K562 (cell line): ENCODE measurements at regions not wholly inside any gene's neighbourhood (a gene's known extent, or its start where the extent isn't known, plus 50 kb on each side); places are given as distances from the start of the nearest gene placed in this dataset.

Source experiments
- ATAC-seq: fragments of 200-7000 bp; cut with Tn5 transposase; 3 replicates; pipeline ENCODE4 v1.9.1; 2020; ENCODE audit warnings: moderate library complexity
- BruUV-seq: library from RNA; stranded (reverse); fragments of 400-500 nt; replicated peaks from 2 replicates; lab custom pipeline; 2021; lab: Mats Ljungman, UMichigan
- CTCF ChIA-PET: fragments of 300-600 bp; formaldehyde crosslinking; extraction: SDS; loops from one replicate; lab custom pipeline; 2021; ENCODE audit warnings: low intra/inter-chr PET ratio; lab: Yijun Ruan, JAX
- POLR2A ChIA-PET: fragments of 300-600, 350-650 bp; sonication (Branson Sonifier 250); formaldehyde crosslinking; extraction: SDS; loops from one replicate; lab custom pipeline; 2021; ENCODE audit warnings: antibody characterized with exemption, inconsistent platforms; lab: Yijun Ruan, JAX
- DNase-seq, 4 experiments: peaks; one replicate each; pipeline versions ENCODE4 v3.0.0 to v3.0.0-alpha.2; 2011 to 2018; ENCODE audit warnings: low spot score in 3 of 4, mixed read lengths in 3 of 4; ENCODE audit errors: extremely low read depth in 1 of 4
- FAIRE-seq: peaks from 2 replicates; lab custom pipeline; 2011; peaks lifted over from hg19 to GRCh38; lab: Jason Lieb, UNC
- H2AFZ ChIP-seq: 2 replicates; pipeline ENCODE4 v1.6.0; 2011; ENCODE audit warnings: low read depth, low read length, control low read depth, inconsistent platforms
- H3K27ac ChIP-seq: fragments of 200-600 bp; 3 replicates; pipeline ENCODE4 v1.8.0; 2011; ENCODE audit warnings: low read depth, mild to moderate bottlenecking, control low read depth, inconsistent platforms, low read length, moderate library complexity, mixed read lengths; ENCODE audit errors: extremely low read depth
- H3K27me3 ChIP-seq, 2 experiments: fragments of 300-600 bp in 1 of 2; 2 replicates in 1 of 2; 3 replicates in 1 of 2; pipeline versions ENCODE4 v1.6.0 to v1.8.0; 2011; ENCODE audit warnings: inconsistent platforms in 2 of 2, low read length in 2 of 2, mild to moderate bottlenecking in 1 of 2, mixed read lengths in 1 of 2, moderate library complexity in 1 of 2; ENCODE audit not compliant: control insufficient read depth in 2 of 2, insufficient read depth in 2 of 2
- H3K36me3 ChIP-seq: fragments of 300-600 bp; 3 replicates; pipeline ENCODE4 v1.8.0; 2011; ENCODE audit warnings: mild to moderate bottlenecking, low read length, inconsistent platforms; ENCODE audit not compliant: control insufficient read depth, insufficient read depth
- H3K4me1 ChIP-seq, 2 experiments: fragments of 200-600 bp in 1 of 2; replicated peaks in 1 of 2; 2 replicates in 1 of 2; 3 replicates in 1 of 2; pipeline versions ENCODE4 v1.5.1 to v1.8.0; 2011; ENCODE audit warnings: inconsistent platforms in 2 of 2, low read length in 2 of 2, mild to moderate bottlenecking in 1 of 2, mixed read lengths in 1 of 2, moderate library complexity in 1 of 2; ENCODE audit not compliant: control insufficient read depth in 2 of 2, insufficient read depth in 2 of 2
- H3K4me2 ChIP-seq: 2 replicates; pipeline ENCODE4 v1.6.1; 2011; ENCODE audit warnings: low read length, control low read depth, inconsistent platforms, mixed read lengths; ENCODE audit not compliant: insufficient read depth
- H3K4me3 ChIP-seq: fragments of 200-600 bp; sonication (generic), shearing (Covaris generic); 2 replicates; pipeline ENCODE4 v1.5.1; 2016; ENCODE audit warnings: control low read depth, inconsistent platforms
- H3K79me2 ChIP-seq: fragments of 200-600 bp; 3 replicates; pipeline ENCODE4 v1.8.0; 2011; ENCODE audit warnings: low read length, inconsistent platforms; ENCODE audit not compliant: control insufficient read depth, insufficient read depth
- H3K9ac ChIP-seq, 2 experiments: 2 replicates each; pipeline versions ENCODE4 v1.6.0 to v1.6.1; 2011; ENCODE audit warnings: low read depth in 2 of 2, low read length in 2 of 2, control low read depth in 1 of 2, inconsistent platforms in 1 of 2, mild to moderate bottlenecking in 1 of 2, mixed read lengths in 1 of 2; ENCODE audit not compliant: insufficient read depth in 1 of 2
- H3K9me1 ChIP-seq: one replicate; pipeline ENCODE4 v1.6.0; 2011; ENCODE audit warnings: inconsistent platforms, mild to moderate bottlenecking, low read length, moderate library complexity; ENCODE audit not compliant: control insufficient read depth, insufficient read depth
- H3K9me3 ChIP-seq: replicated peaks from 2 replicates; pipeline ENCODE4 v1.5.1; 2011; ENCODE audit warnings: low read depth, low read length, inconsistent platforms; ENCODE audit not compliant: control insufficient read depth, insufficient read depth
- H4K20me1 ChIP-seq: replicated peaks from 2 replicates; pipeline ENCODE4 v1.6.1; 2011; ENCODE audit warnings: low read length, inconsistent platforms, mixed read lengths; ENCODE audit not compliant: control insufficient read depth, insufficient read depth
- C11orf30 ChIP-seq: fragments of 450-650 bp; IDR thresholded peaks from 2 replicates; pipeline ENCODE4 v1.6.1; 2016; ENCODE audit warnings: low read depth, mild to moderate bottlenecking
- ETV1 ChIP-seq: fragments of 450-650 bp; conservative IDR thresholded peaks from 2 replicates; pipeline ENCODE4 v1.6.1; 2016; ENCODE audit warnings: missing genetic modification characterization, control low read depth, low read depth, missing compliant biosample characterization
- GATAD2B ChIP-seq: fragments of 450-650 bp; IDR thresholded peaks from 2 replicates; pipeline ENCODE4 v1.6.1; 2017; ENCODE audit warnings: mild to moderate bottlenecking, borderline replicate concordance
- HEY1 ChIP-seq: fragments of 250-450 bp; sonication (Bioruptor Pico); IDR thresholded peaks from 2 replicates; pipeline ENCODE4 v1.5.0; 2020; ENCODE audit warnings: mild to moderate bottlenecking, moderate library complexity, borderline replicate concordance
- HNRNPLL ChIP-seq: fragments of 200-400 bp; formaldehyde crosslinking; IDR thresholded peaks from 2 replicates; pipeline ENCODE4 v1.6.1; 2017; ENCODE audit warnings: low read length, low read depth, mild to moderate bottlenecking; ENCODE audit not compliant: poor library complexity, severe bottlenecking
- KAT7 ChIP-seq: sonication (generic); formaldehyde crosslinking; IDR thresholded peaks from 2 replicates; pipeline ENCODE4 v1.8.0; 2022; ENCODE audit warnings: missing genetic modification reagents, mild to moderate bottlenecking, borderline replicate concordance
- KLF6 ChIP-seq: fragments of 250-450 bp; sonication (Bioruptor Pico); IDR thresholded peaks from 2 replicates; pipeline ENCODE4 v1.4.0; 2020; ENCODE audit warnings: mild to moderate bottlenecking, moderate library complexity, borderline replicate concordance
- MCM3 ChIP-seq: fragments of 450-650 bp; IDR thresholded peaks from 2 replicates; pipeline ENCODE4 v1.6.1; 2016
- MEIS2 ChIP-seq: fragments of 450-650 bp; IDR thresholded peaks from 2 replicates; pipeline ENCODE4 v1.6.1; 2014; ENCODE audit warnings: mild to moderate bottlenecking; ENCODE audit not compliant: partially characterized antibody
- NFATC3 ChIP-seq: fragments of 450-650 bp; IDR thresholded peaks from 2 replicates; pipeline ENCODE4 v1.6.1; 2017; ENCODE audit warnings: mild to moderate bottlenecking
- TAF15 ChIP-seq: fragments of 200-400 bp; formaldehyde crosslinking; IDR thresholded peaks from 2 replicates; pipeline ENCODE4 v1.6.1; 2017; ENCODE audit warnings: mild to moderate bottlenecking, low read depth, low read length, moderate library complexity
- TFAP4 ChIP-seq: sonication (generic); formaldehyde crosslinking; IDR thresholded peaks from 2 replicates; pipeline ENCODE4 v1.8.0; 2022; ENCODE audit warnings: missing genetic modification reagents, mild to moderate bottlenecking, moderate library complexity, borderline replicate concordance
- ZNF76 ChIP-seq: fragments of 250-450 bp; sonication (Bioruptor Pico); IDR thresholded peaks from 2 replicates; pipeline ENCODE4 v1.4.0; 2020; ENCODE audit warnings: mild to moderate bottlenecking, moderate library complexity, borderline replicate concordance
- in situ Hi-C: fragments of 300-500 bp; cut with MboI; formaldehyde crosslinking; loops from 4 replicates; pipeline ENCODE4 v1.15.0; 2018; ENCODE audit warnings: inconsistent platforms, mixed read lengths
- intact Hi-C: fragments of 100-400 bp; cut with micrococcal nuclease; formaldehyde crosslinking; loops from 2 replicates; pipeline ENCODE4 v1.14.2; 2022
- TF ChIP-seq, protein P1 (sequence below): sonication (generic); formaldehyde crosslinking; IDR thresholded peaks from 2 replicates; pipeline ENCODE4 v1.4.0; 2020; ENCODE audit warnings: mild to moderate bottlenecking, missing genetic modification reagents

DNA sequence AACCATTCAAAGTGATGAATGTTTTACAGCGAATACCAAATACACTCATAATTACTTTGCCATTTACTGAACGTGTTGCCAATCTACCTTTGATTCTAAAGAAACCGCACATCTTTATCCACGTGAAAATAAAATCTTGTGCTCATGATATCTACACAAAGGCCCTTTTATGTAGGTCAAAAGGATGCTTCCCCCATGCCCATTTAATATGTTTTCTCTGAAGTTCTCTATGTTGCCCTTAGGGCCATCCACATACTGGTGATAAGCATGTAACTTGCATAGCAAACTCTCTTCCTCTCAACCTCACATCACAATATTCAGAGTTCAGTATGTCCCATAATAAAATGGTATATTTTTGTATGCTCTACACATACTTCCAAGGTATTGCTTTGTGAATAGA is 380.0 kb upstream of the FIGN start (continued):
- TF ChIP-seq TFAP4 (CRISPR knock-in tag): no peak

DNA sequence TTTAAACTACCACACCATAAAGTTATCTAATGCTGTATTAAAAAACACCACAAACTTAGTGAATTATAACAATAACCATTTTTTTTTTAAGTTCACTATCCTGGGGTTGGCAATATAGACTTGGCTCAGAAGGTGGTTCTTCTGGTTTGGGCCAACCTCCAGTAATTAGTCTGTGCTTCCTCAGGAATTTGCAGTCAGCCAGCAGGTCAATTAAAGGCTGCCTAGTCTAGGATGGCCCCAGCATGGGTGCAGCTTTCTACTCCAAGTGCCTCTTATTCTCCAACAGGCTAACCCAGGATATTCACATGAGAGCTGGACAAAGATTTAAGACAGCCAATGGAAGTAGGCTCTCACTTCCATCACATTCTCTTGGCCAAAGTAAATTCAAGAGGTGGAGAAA is 379.1 kb upstream of the FIGN start:
- no peak for FAIRE-seq
- Histone ChIP-seq H3K4me1 (no peaks in the 10 kb centered on the region), H3K79me2 (no peaks in the 10 kb centered on the region), H3K27ac (no peak overlapping the region), H3K9me3 (no peaks in the 10 kb centered on the region; the same call in 1 of the 2 replicates), H4K20me1 (no peaks in the 10 kb centered on the region), H3K27me3 (no peaks in the 10 kb centered on the region), H2AFZ (no peak overlapping the region), H3K4me3 (no peak overlapping the region), H3K9me1 (no peaks in the 10 kb centered on the region), H3K36me3 (no peaks in the 10 kb centered on the region), H3K9ac (no peak overlapping the region), H3K4me2 (no peak overlapping the region)
- DNase-seq: no peak
- no peak for TF ChIP-seq MCM3
- no peak for TF ChIP-seq ETV1 (tag)
- TF ChIP-seq TAF15: no peak
- TF ChIP-seq, protein P1, sequence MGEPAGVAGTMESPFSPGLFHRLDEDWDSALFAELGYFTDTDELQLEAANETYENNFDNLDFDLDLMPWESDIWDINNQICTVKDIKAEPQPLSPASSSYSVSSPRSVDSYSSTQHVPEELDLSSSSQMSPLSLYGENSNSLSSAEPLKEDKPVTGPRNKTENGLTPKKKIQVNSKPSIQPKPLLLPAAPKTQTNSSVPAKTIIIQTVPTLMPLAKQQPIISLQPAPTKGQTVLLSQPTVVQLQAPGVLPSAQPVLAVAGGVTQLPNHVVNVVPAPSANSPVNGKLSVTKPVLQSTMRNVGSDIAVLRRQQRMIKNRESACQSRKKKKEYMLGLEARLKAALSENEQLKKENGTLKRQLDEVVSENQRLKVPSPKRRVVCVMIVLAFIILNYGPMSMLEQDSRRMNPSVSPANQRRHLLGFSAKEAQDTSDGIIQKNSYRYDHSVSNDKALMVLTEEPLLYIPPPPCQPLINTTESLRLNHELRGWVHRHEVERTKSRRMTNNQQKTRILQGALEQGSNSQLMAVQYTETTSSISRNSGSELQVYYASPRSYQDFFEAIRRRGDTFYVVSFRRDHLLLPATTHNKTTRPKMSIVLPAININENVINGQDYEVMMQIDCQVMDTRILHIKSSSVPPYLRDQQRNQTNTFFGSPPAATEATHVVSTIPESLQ (CRISPR knock-in tag): no peak
- TF ChIP-seq ZNF76 (CRISPR knock-in tag): no peak
- TF ChIP-seq GATAD2B: no peak
- no peak for TF ChIP-seq KLF6 (CRISPR knock-in tag)
- no peak for TF ChIP-seq C11orf30
- no peak for TF ChIP-seq HNRNPLL
- TF ChIP-seq KAT7 (CRISPR knock-in tag): no peak
- no peak for TF ChIP-seq MEIS2
- TF ChIP-seq HEY1 (CRISPR knock-in tag): no peak
- no peak for TF ChIP-seq NFATC3
- BruUV-seq: no TSS peak
- ATAC-seq: no peak
- intact Hi-C loops (no loop called here), in situ Hi-C loops (no loop called here)
- ChIA-PET CTCF (no interaction called here), POLR2A (no interaction called here)
